Loucy (cell line): ENCODE measurements at regions not wholly inside any gene's neighbourhood (a gene's known extent, or its start where the extent isn't known, plus 50 kb on each side); places are given as distances from the start of the nearest gene placed in this dataset.

ENCODE experiments used
- H2AFZ ChIP-seq: fragments of 200-600 bp; sonication (generic); 2 replicates; pipeline ENCODE4 v1.6.0; 2016; ENCODE audit warnings: antibody characterized with exemption, mild to moderate bottlenecking, low read length, moderate library complexity
- H3F3A ChIP-seq: fragments of 200-600 bp; 2 replicates; pipeline ENCODE4 v1.6.0; 2016; ENCODE audit warnings: antibody characterized with exemption, low read depth, mild to moderate bottlenecking
- H3K27me3 ChIP-seq: fragments of 200-600 bp; sonication (generic); 2 replicates; pipeline ENCODE4 v1.6.1; 2014; ENCODE audit warnings: low read length, mild to moderate bottlenecking; ENCODE audit not compliant: insufficient read depth, poor library complexity, severe bottlenecking
- H3K36me3 ChIP-seq: fragments of 200-600 bp; sonication (generic); 2 replicates; pipeline ENCODE4 v1.6.1; 2016; ENCODE audit warnings: low read length; ENCODE audit not compliant: insufficient read depth
- H3K4me1 ChIP-seq: fragments of 200-600 bp; sonication (generic); 2 replicates; pipeline ENCODE4 v1.5.1; 2014; ENCODE audit warnings: low read length, mild to moderate bottlenecking; ENCODE audit not compliant: insufficient read depth, poor library complexity, severe bottlenecking
- H3K4me2 ChIP-seq: fragments of 200-600 bp; sonication (generic); 2 replicates; pipeline ENCODE4 v1.6.0; 2014; ENCODE audit warnings: antibody characterized with exemption, low read length, low read depth, mild to moderate bottlenecking; ENCODE audit not compliant: poor library complexity, severe bottlenecking
- H3K4me3 ChIP-seq: fragments of 200-600 bp; sonication (generic); 2 replicates; pipeline ENCODE4 v1.5.1; 2014; ENCODE audit warnings: low read length, mild to moderate bottlenecking, mixed read lengths; ENCODE audit not compliant: poor library complexity, severe bottlenecking
- H3K79me2 ChIP-seq: fragments of 200-600 bp; sonication (generic); 2 replicates; pipeline ENCODE4 v1.6.1; 2014; ENCODE audit warnings: low read length; ENCODE audit not compliant: insufficient read depth
- H3K9ac ChIP-seq: fragments of 200-600 bp; sonication (generic); 2 replicates; pipeline ENCODE4 v1.6.0; 2014; ENCODE audit warnings: mild to moderate bottlenecking, low read depth, low read length, moderate library complexity; ENCODE audit not compliant: poor library complexity, severe bottlenecking
- H3K9me2 ChIP-seq: fragments of 200-600 bp; sonication (generic); replicated peaks from 2 replicates; pipeline ENCODE4 v1.6.1; 2016; ENCODE audit warnings: low read depth, low read length, mixed read lengths
- H3K9me3 ChIP-seq: fragments of 200-600 bp; sonication (generic); 2 replicates; pipeline ENCODE4 v1.6.1; 2014; ENCODE audit warnings: mild to moderate bottlenecking, antibody characterized with exemption, low read length, low read depth; ENCODE audit not compliant: insufficient read depth
- H4K20me1 ChIP-seq: fragments of 200-600 bp; sonication (generic); 2 replicates; pipeline ENCODE4 v1.6.0; 2014; ENCODE audit warnings: antibody characterized with exemption, low read length, mild to moderate bottlenecking; ENCODE audit not compliant: insufficient read depth, poor library complexity, severe bottlenecking
- EZH2phosphoT487 ChIP-seq: fragments of 200-600 bp; IDR thresholded peaks from 2 replicates; pipeline ENCODE4 v1.6.1; 2018; ENCODE audit warnings: antibody characterized with exemption, mild to moderate bottlenecking, moderate library complexity, borderline replicate concordance
- TF ChIP-seq, protein P1 (sequence below): fragments of 200-600 bp; sonication (generic); conservative IDR thresholded peaks from 2 replicates; pipeline ENCODE4 v1.5.1; 2014; ENCODE audit warnings: mild to moderate bottlenecking, antibody characterized with exemption, low read length

DNA sequence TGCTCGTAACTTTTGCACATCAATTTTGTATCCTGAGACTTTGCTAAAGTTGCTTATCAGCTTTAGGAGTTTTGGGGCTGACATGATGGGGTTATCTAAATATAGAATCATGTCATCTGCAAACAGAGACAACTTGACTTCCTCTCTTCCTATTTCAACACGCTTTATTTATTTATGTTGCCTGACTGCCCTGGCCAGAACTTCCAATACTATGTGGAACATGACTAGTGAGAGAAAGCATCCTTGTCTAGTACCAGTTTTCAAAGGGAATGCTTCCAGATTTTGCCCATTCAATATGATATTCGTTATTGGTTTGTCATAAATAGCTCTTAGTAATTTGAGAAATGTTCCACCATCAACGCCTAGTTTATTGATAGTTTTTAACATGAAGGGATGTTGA lies 65.4 kb upstream of the CDH12 start:
- Histone ChIP-seq H4K20me1 (no peaks in the 10 kb centered on the region), H3K9me3 (no peaks in the 10 kb centered on the region), H3K27me3 (no peaks in the 10 kb centered on the region), H3F3A (no peaks in the 10 kb centered on the region), H3K36me3 (no peaks in the 10 kb centered on the region), H3K4me3 (no peak overlapping the region), H3K4me1 (no peaks in the 10 kb centered on the region), H3K4me2 (no peak overlapping the region), H3K79me2 (no peaks in the 10 kb centered on the region), H3K9ac (no peak overlapping the region), H3K9me2 (no peaks in the 10 kb centered on the region), H2AFZ (no peak overlapping the region)
- TF ChIP-seq, protein P1, sequence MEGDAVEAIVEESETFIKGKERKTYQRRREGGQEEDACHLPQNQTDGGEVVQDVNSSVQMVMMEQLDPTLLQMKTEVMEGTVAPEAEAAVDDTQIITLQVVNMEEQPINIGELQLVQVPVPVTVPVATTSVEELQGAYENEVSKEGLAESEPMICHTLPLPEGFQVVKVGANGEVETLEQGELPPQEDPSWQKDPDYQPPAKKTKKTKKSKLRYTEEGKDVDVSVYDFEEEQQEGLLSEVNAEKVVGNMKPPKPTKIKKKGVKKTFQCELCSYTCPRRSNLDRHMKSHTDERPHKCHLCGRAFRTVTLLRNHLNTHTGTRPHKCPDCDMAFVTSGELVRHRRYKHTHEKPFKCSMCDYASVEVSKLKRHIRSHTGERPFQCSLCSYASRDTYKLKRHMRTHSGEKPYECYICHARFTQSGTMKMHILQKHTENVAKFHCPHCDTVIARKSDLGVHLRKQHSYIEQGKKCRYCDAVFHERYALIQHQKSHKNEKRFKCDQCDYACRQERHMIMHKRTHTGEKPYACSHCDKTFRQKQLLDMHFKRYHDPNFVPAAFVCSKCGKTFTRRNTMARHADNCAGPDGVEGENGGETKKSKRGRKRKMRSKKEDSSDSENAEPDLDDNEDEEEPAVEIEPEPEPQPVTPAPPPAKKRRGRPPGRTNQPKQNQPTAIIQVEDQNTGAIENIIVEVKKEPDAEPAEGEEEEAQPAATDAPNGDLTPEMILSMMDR: no peak
- no peak for TF ChIP-seq EZH2phosphoT487

DNA sequence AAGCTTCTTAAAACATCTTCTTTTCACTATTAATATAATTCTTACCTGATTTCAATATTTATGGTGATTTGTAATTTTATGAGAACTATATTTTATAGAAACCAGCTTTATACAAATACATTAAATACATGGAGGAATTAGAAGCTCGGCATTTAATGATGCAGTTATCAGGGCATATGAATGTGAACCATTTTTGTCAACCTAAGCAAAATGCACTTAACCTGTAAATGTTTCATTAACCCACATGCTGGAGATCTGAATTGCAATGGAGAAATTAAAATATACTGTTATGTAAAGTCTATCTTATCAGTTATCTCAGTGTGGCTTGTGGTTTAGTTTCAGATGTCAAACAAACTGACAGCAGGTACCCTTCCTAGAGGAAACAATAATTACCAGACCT lies 63.2 kb upstream of the CDH12 start:
- Histone ChIP-seq H3K9me3 (no peaks in the 10 kb centered on the region), H2AFZ (no peak overlapping the region), H3K4me2 (no peak overlapping the region), H4K20me1 (no peaks in the 10 kb centered on the region), H3F3A (no peaks in the 10 kb centered on the region), H3K27me3 (no peaks in the 10 kb centered on the region), H3K4me1 (no peaks in the 10 kb centered on the region), H3K9ac (no peak overlapping the region), H3K4me3 (no peak overlapping the region), H3K9me2 (no peaks in the 10 kb centered on the region), H3K79me2 (no peaks in the 10 kb centered on the region), H3K36me3 (no peaks in the 10 kb centered on the region)
- TF ChIP-seq, protein P1: no peak
- no peak for TF ChIP-seq EZH2phosphoT487

DNA sequence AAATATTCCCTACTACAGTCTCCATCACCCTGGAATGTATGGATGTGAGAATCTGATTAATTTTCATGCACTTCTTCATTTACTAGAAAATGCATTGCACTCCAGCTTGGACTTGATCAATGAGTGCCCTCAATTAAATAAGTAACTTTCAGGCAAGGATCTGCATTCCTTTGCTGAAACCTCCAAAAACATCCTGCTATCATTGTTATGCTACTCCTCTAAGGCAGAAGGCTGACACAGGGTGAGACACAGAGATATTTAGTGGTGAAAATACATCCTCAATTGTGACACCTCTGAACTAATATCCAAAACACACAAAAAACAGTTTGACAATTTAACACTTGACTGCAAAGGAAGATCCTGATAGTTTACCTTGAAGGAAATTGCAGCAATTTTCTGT lies 57.9 kb upstream of the CDH12 start:
- Histone ChIP-seq H2AFZ (no peak overlapping the region), H3K4me3 (no peak overlapping the region), H3K79me2 (no peaks in the 10 kb centered on the region), H3K4me2 (no peak overlapping the region), H3K27me3 (no peaks in the 10 kb centered on the region), H4K20me1 (no peaks in the 10 kb centered on the region), H3F3A (no peaks in the 10 kb centered on the region), H3K9me2 (no peaks in the 10 kb centered on the region), H3K36me3 (no peaks in the 10 kb centered on the region), H3K9me3 (no peaks in the 10 kb centered on the region), H3K4me1 (no peaks in the 10 kb centered on the region), H3K9ac (no peak overlapping the region)
- TF ChIP-seq, protein P1: no peak
- no peak for TF ChIP-seq EZH2phosphoT487
